Thoracic aorta (tissue), 2 donors: ENCODE measurements at regions not wholly inside any gene's neighbourhood (a gene's known extent, or its start where the extent isn't known, plus 50 kb on each side); places are given as distances from the start of the nearest gene placed in this dataset.

ENCODE experiments used
- ATAC-seq: fragments of 150-250 bp; one replicate; pipeline ENCODE4 v1.8.0; 2017; ENCODE audit warnings: low read depth; ENCODE audit not compliant: insufficient number of reproducible peaks, low FRiP score
- DNase-seq: peaks from one replicate; pipeline ENCODE4 v3.0.0-alpha.2; 2020; ENCODE audit warnings: low spot score
- H3K27ac ChIP-seq, 2 donors: fragments of 200-600 bp; sonication (generic); 1 replicate in 1 of 2; 2 replicates in 1 of 2; pipeline ENCODE4 v1.5.1; 2016; ENCODE audit warnings: mild to moderate bottlenecking in 2 of 2, moderate library complexity in 2 of 2
- H3K27me3 ChIP-seq: fragments of 200-600 bp; sonication (generic); replicated peaks from 2 replicates; pipeline ENCODE4 v1.6.0; 2016; ENCODE audit warnings: mild to moderate bottlenecking; ENCODE audit not compliant: insufficient read depth
- H3K36me3 ChIP-seq: fragments of 200-600 bp; sonication (generic); one replicate; pipeline ENCODE4 v1.5.1; 2016
- H3K4me1 ChIP-seq, 2 donors: fragments of 200-600 bp; sonication (generic); 1 replicate in 1 of 2; 2 replicates in 1 of 2; pipeline versions ENCODE4 v1.5.1 to v1.6.0; 2016; ENCODE audit warnings: low read depth in 2 of 2, mild to moderate bottlenecking in 1 of 2; ENCODE audit not compliant: control insufficient read depth in 1 of 2
- H3K4me3 ChIP-seq: fragments of 200-600 bp; sonication (generic); 2 replicates; pipeline ENCODE4 v1.5.1; 2016; ENCODE audit warnings: mild to moderate bottlenecking
- H3K9me3 ChIP-seq: fragments of 200-600 bp; sonication (generic); 2 replicates; pipeline ENCODE4 v1.5.1; 2016
- CTCF ChIP-seq: fragments of 200-600 bp; sonication (generic); IDR thresholded peaks from one replicate; pipeline ENCODE4 v1.5.1; 2019; ENCODE audit warnings: antibody characterized with exemption

GRCh38 chr2:180679693-180680092, 300.7 kb upstream of the UBE2E3 start:
- Histone ChIP-seq H3K27ac (no peak overlapping the region), H3K4me3 (no peak overlapping the region), H3K36me3 (no peaks in the 10 kb centered on the region), H3K4me1 (no peaks in the 10 kb centered on the region), H3K9me3 (no peaks in the 10 kb centered on the region), H3K27me3 (no peaks in the 10 kb centered on the region)
- DNase-seq (no peak), ATAC-seq (no peak)
- no peak for TF ChIP-seq CTCF

GRCh38 chr2:180678625-180678972, 301.8 kb upstream of the UBE2E3 start:
- no peaks in the 10 kb centered on the region for H3K9me3 ChIP-seq
- H3K36me3 ChIP-seq, result no peaks in the 10 kb centered on the region
- no peaks in the 10 kb centered on the region for H3K27me3 ChIP-seq
- H3K27ac ChIP-seq, result no peak overlapping the region
- no peak overlapping the region for H3K4me3 ChIP-seq
- no peaks in the 10 kb centered on the region for H3K4me1 ChIP-seq
- TF ChIP-seq CTCF, result no peak
- DNase-seq (no peak), ATAC-seq (no peak)

- Histone ChIP-seq H3K27me3 (no peaks in the 10 kb centered on the region), H3K9me3 (no peaks in the 10 kb centered on the region), H3K27ac (no peak overlapping the region), H3K36me3 (no peaks in the 10 kb centered on the region), H3K4me3 (no peak overlapping the region), H3K4me1 (no peaks in the 10 kb centered on the region)
- ATAC-seq (no peak), DNase-seq (no peak)
- TF ChIP-seq CTCF, result no peak
Observed at GRCh38 chr2:180677930-180678624, 302.3 kb upstream of the UBE2E3 start.

GRCh38 chr2:180677200-180677599, 303.2 kb upstream of the UBE2E3 start:
- Histone ChIP-seq H3K36me3 (no peaks in the 10 kb centered on the region), H3K4me1 (no peaks in the 10 kb centered on the region), H3K27me3 (no peaks in the 10 kb centered on the region), H3K9me3 (no peaks in the 10 kb centered on the region), H3K4me3 (no peak overlapping the region), H3K27ac (no peak overlapping the region)
- DNase-seq, result no peak
- TF ChIP-seq CTCF, result no peak
- ATAC-seq, result no peak

GRCh38 chr2:180676520-180677025, 303.8 kb upstream of the UBE2E3 start:
- no peak for ATAC-seq
- no peak for TF ChIP-seq CTCF
- no peaks in the 10 kb centered on the region for H3K4me1 ChIP-seq

More at GRCh38 chr2:180676520-180677025, 303.8 kb upstream of the UBE2E3 start:
- Histone ChIP-seq H3K4me3 (no peak overlapping the region), H3K9me3 (no peaks in the 10 kb centered on the region), H3K27me3 (no peaks in the 10 kb centered on the region), H3K27ac (no peak overlapping the region), H3K36me3 (no peaks in the 10 kb centered on the region)
- DNase-seq, result no peak
